ENCODE measurements at regions not wholly inside any gene's neighbourhood (a gene's known extent, or its start where the extent isn't known, plus 50 kb on each side); places are given as distances from the start of the nearest gene placed in this dataset.

- no peak for TF ChIP-seq CTCF (IDR thresholded peaks at IDR 0.05)
- TF ChIP-seq POLR2A (IDR thresholded peaks at IDR 0.05) = no peak
These were observed 82.8 kb upstream of the GSE1 start for GRCh38 chr16:85530370-85530739.

Data from thyroid gland (tissue), 4 donors.